B cell (primary cell): ENCODE measurements at regions not wholly inside any gene's neighbourhood (a gene's known extent, or its start where the extent isn't known, plus 50 kb on each side); places are given as distances from the start of the nearest gene placed in this dataset.

ENCODE experiments used
- ATAC-seq: fragments of 200-7000 bp; cut with Tn5 transposase; one replicate; pipeline ENCODE4 v1.10.0; 2021; ENCODE audit warnings: low read depth, mild to moderate bottlenecking, moderate number of reproducible peaks, moderate library complexity
- CTCF ChIA-PET: fragments of 350-600 bp; sonication (Branson Sonifier 250); formaldehyde crosslinking; loops from one replicate; lab custom pipeline; 2021; ENCODE audit warnings: antibody characterized with exemption, inconsistent platforms; lab: Charles Lee
- POLR2A ChIA-PET: fragments of 350-600 bp; sonication (Branson Sonifier 250); formaldehyde crosslinking; loops from one replicate; lab custom pipeline; 2021; ENCODE audit warnings: antibody characterized with exemption; lab: Charles Lee
- DNase-seq: peaks from one replicate; pipeline ENCODE4 v3.0.0; 2013
- H2AFZ ChIP-seq: 2 replicates; pipeline ENCODE4 v1.6.1; 2012; ENCODE audit warnings: mild to moderate bottlenecking, low read depth, low read length; ENCODE audit not compliant: insufficient read depth, poor library complexity, severe bottlenecking
- H3K27ac ChIP-seq, 2 donors: 1 replicate in 1 of 2; 2 replicates in 1 of 2; pipeline ENCODE4 v1.5.1; 2012 to 2013; ENCODE audit warnings: low read length in 2 of 2, mild to moderate bottlenecking in 2 of 2, moderate library complexity in 1 of 2
- H3K27me3 ChIP-seq, 4 experiments: fragments of 200-600 bp in 1 of 4; sonication (generic) in 1 of 4; replicated peaks in 1 of 4; 1 replicate in 2 of 4; 2 replicates in 2 of 4; pipeline versions ENCODE4 v1.6.1 to v1.7.0; 2013 to 2016; ENCODE audit warnings: low read length in 3 of 4, mild to moderate bottlenecking in 2 of 4, mixed read lengths in 1 of 4, moderate library complexity in 1 of 4; ENCODE audit not compliant: insufficient read depth in 4 of 4, control insufficient read depth in 3 of 4; ENCODE audit errors: control extremely low read depth in 1 of 4
- H3K36me3 ChIP-seq, 2 experiments: replicated peaks in 1 of 2; 1 replicate in 1 of 2; 2 replicates in 1 of 2; pipeline versions ENCODE4 v1.6.1 to v1.7.1; 2013; ENCODE audit warnings: low read length in 1 of 2; ENCODE audit not compliant: insufficient read depth in 2 of 2, control insufficient read depth in 1 of 2; ENCODE audit errors: control extremely low read depth in 1 of 2, extremely low read depth in 1 of 2
- H3K4me1 ChIP-seq, 2 donors: fragments of 200-600 bp in 1 of 2; sonication (generic) in 1 of 2; 1 replicate in 1 of 2; 2 replicates in 1 of 2; pipeline versions ENCODE4 v1.5.1 to v1.6.1; 2013 to 2017; ENCODE audit warnings: low read length in 2 of 2; ENCODE audit not compliant: control insufficient read depth in 2 of 2, insufficient read depth in 2 of 2
- H3K4me2 ChIP-seq: replicated peaks from 2 replicates; pipeline ENCODE3; 2012; ENCODE audit warnings: mild to moderate bottlenecking, low read depth, low read length; ENCODE audit not compliant: poor library complexity, severe bottlenecking
- H3K4me3 ChIP-seq, 5 experiments: fragments of 200-600 bp in 1 of 5; sonication (generic) in 1 of 5; 1 replicate in 3 of 5; 2 replicates in 2 of 5; pipeline versions ENCODE4 v1.5.1 to v1.7.0; 2011 to 2016; ENCODE audit warnings: low read length in 4 of 5, mild to moderate bottlenecking in 4 of 5, low read depth in 2 of 5, control low read depth in 1 of 5, moderate library complexity in 1 of 5; ENCODE audit not compliant: insufficient read depth in 1 of 5; ENCODE audit errors: control extremely low read depth in 1 of 5, extremely low read depth in 1 of 5
- H3K79me2 ChIP-seq: fragments of 200-600 bp; sonication (generic); one replicate; pipeline ENCODE4 v1.6.0; 2016; ENCODE audit warnings: low read length; ENCODE audit not compliant: control insufficient read depth, insufficient read depth
- H3K9ac ChIP-seq: fragments of 200-600 bp; sonication (generic); 2 replicates; pipeline ENCODE4 v1.6.1; 2017; ENCODE audit warnings: mild to moderate bottlenecking, low read length, moderate library complexity
- H3K9me3 ChIP-seq, 3 donors: one replicate each; pipeline versions ENCODE4 v1.6.1 to v1.7.1; 2013; ENCODE audit warnings: low read length in 2 of 3; ENCODE audit not compliant: control insufficient read depth in 2 of 3, insufficient read depth in 1 of 3; ENCODE audit errors: control extremely low read depth in 1 of 3
- H4K20me1 ChIP-seq: 2 replicates; pipeline ENCODE4 v1.6.0; 2012; ENCODE audit warnings: mild to moderate bottlenecking, low read length; ENCODE audit not compliant: insufficient read depth, control insufficient read depth, poor library complexity, severe bottlenecking
- H3K27ac Mint-ChIP-seq: one replicate; pipeline ENCODE4 v1.8.0; 2021; ENCODE audit warnings: mixed read lengths
- H3K27me3 Mint-ChIP-seq: one replicate; pipeline ENCODE4 v1.8.0; 2021; ENCODE audit warnings: mixed read lengths
- H3K4me1 Mint-ChIP-seq: one replicate; pipeline ENCODE4 v1.8.0; 2021; ENCODE audit warnings: mixed read lengths
- H3K4me3 Mint-ChIP-seq: one replicate; pipeline ENCODE4 v1.8.0; 2021; ENCODE audit warnings: mixed read lengths
- H3K9me3 Mint-ChIP-seq: one replicate; pipeline ENCODE4 v1.8.0; 2022; ENCODE audit warnings: mixed read lengths; ENCODE audit not compliant: insufficient read depth
- CTCF ChIP-seq: fragments of 200-600 bp; IDR thresholded peaks from one replicate; pipeline ENCODE4 v1.8.0; 2022; ENCODE audit warnings: antibody characterized with exemption, mild to moderate bottlenecking
- EZH2 ChIP-seq: IDR thresholded peaks from 2 replicates; pipeline ENCODE4 v1.6.1; 2012; ENCODE audit warnings: borderline replicate concordance, low read depth, mild to moderate bottlenecking, moderate library complexity, low read length; ENCODE audit not compliant: insufficient read depth, poor library complexity, severe bottlenecking
- WGBS: methylation state at CpG from one replicate; pipeline ENCODE4 v1.1.5; 2013; ENCODE audit warnings: missing lambda C conversion rate; ENCODE audit not compliant: insufficient coverage; 5-methylcytosine and 5-hydroxymethylcytosine counted together
- intact Hi-C: fragments of 100-400 bp; cut with micrococcal nuclease; formaldehyde crosslinking; loops from one replicate; pipeline ENCODE4 v1.10.0; 2022

GRCh38 chr20:41998539-41999341, 380.6 kb upstream of the CHD6 start:
- H3K4me1 Mint-ChIP-seq: no peaks in the 10 kb centered on the region
- H3K9me3 Mint-ChIP-seq: no peaks in the 10 kb centered on the region
- no peak overlapping the region for H2AFZ ChIP-seq
- no peak overlapping the region for H3K4me3 Mint-ChIP-seq
- no peak for ATAC-seq
- ChIA-PET CTCF (no interaction called here), POLR2A (no interaction called here)
- no peak for TF ChIP-seq CTCF
- TF ChIP-seq EZH2: no peak
- no peak overlapping the region for H3K27ac ChIP-seq
- peaks cover 0 to 20% (median 0%) of the 10 kb centered on the region in 3 donors for H3K9me3 ChIP-seq
- no peak for DNase-seq
- no peaks in the 10 kb centered on the region for H3K4me1 ChIP-seq
- H3K36me3 ChIP-seq: no peaks in the 10 kb centered on the region
- H3K27ac Mint-ChIP-seq: no peak overlapping the region
- intact Hi-C loops: no loop called here
- H3K79me2 ChIP-seq: no peaks in the 10 kb centered on the region
- H3K9ac ChIP-seq: no peak overlapping the region
- H4K20me1 ChIP-seq: no peaks in the 10 kb centered on the region
- H3K27me3 Mint-ChIP-seq: no peaks in the 10 kb centered on the region
- no peak overlapping the region for H3K4me2 ChIP-seq
- no peaks in the 10 kb centered on the region for H3K27me3 ChIP-seq
- 94% methylated on average over 92 of the region's 92 CpGs for WGBS
- no peak overlapping the region for H3K4me3 ChIP-seq

DNA sequence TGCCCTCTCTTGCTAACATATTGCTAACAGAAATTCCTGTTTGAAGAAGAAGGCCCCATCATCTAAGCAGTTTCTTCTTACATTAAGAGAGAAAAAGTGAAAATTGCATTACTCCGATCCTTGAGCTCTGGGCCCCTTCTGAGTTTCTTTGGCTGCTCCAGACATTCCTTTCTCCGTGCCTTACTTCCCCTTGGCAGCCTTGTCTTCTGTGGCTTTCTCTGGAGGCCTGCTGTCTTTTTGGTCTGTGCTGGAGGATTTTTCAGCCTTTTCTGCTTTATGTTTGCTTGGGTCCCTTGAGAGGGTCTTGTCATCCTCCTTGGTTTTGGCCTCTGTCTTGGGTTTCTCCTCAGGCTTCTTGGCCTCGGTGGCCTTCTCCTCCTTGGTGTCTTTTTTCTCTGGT, 378.8 kb upstream of the CHD6 start:
- H3K4me1 ChIP-seq: no peaks in the 10 kb centered on the region
- no peak overlapping the region for H3K27ac Mint-ChIP-seq
- H3K27ac ChIP-seq: no peak overlapping the region
- no peak overlapping the region for H3K4me3 ChIP-seq
- DNase-seq: no peak
- H4K20me1 ChIP-seq: no peaks in the 10 kb centered on the region
- H3K27me3 Mint-ChIP-seq: no peaks in the 10 kb centered on the region
- H3K9ac ChIP-seq: no peak overlapping the region
- H3K4me3 Mint-ChIP-seq: no peak overlapping the region
- no peaks in the 10 kb centered on the region for H3K9me3 Mint-ChIP-seq
- no peaks in the 10 kb centered on the region for H3K36me3 ChIP-seq
- H3K4me1 Mint-ChIP-seq: no peaks in the 10 kb centered on the region
- WGBS: 100% methylated on average over 2 of the region's 3 CpGs
- ChIA-PET POLR2A (no interaction called here), CTCF (no interaction called here)
- H3K27me3 ChIP-seq: no peaks in the 10 kb centered on the region
- H2AFZ ChIP-seq: no peak overlapping the region
- H3K79me2 ChIP-seq: no peaks in the 10 kb centered on the region
- intact Hi-C loops: no loop called here
- H3K9me3 ChIP-seq: peaks cover 0 to 20% (median 0%) of the 10 kb centered on the region in 3 donors
- ATAC-seq: no peak
- H3K4me2 ChIP-seq: no peak overlapping the region
- TF ChIP-seq CTCF (no peak), EZH2 (no peak)
